CD8-positive, alpha-beta memory T cell (primary cell): ENCODE measurements at regions not wholly inside any gene's neighbourhood (a gene's known extent, or its start where the extent isn't known, plus 50 kb on each side); places are given as distances from the start of the nearest gene placed in this dataset.

ENCODE experiments used
- CTCF ChIA-PET: fragments of 350-600 bp; sonication (Branson Sonifier 250); formaldehyde crosslinking; loops from one replicate; lab custom pipeline; 2021; ENCODE audit warnings: antibody characterized with exemption; lab: Charles Lee
- POLR2A ChIA-PET: fragments of 350-600 bp; sonication (Branson Sonifier 250); formaldehyde crosslinking; loops from one replicate; lab custom pipeline; 2021; ENCODE audit warnings: antibody characterized with exemption; lab: Charles Lee
- DNase-seq, 5 donors: peaks; one replicate each; pipeline versions ENCODE4 v3.0.0 to v3.0.0-alpha.2; 2020 to 2022; ENCODE audit warnings: mixed read lengths in 1 of 5
- H3K27ac ChIP-seq: one replicate; pipeline ENCODE4 v1.7.0; 2013; ENCODE audit warnings: low read depth, mild to moderate bottlenecking, low read length, moderate library complexity
- H3K27me3 ChIP-seq: 2 replicates; pipeline ENCODE4 v1.7.0; 2013; ENCODE audit warnings: low read length, mild to moderate bottlenecking; ENCODE audit not compliant: insufficient read depth, poor library complexity, severe bottlenecking
- H3K36me3 ChIP-seq: 2 replicates; pipeline ENCODE4 v1.7.0; 2013; ENCODE audit warnings: mild to moderate bottlenecking, low read length, moderate library complexity; ENCODE audit not compliant: insufficient read depth
- H3K4me1 ChIP-seq: 2 replicates; pipeline ENCODE4 v1.7.0; 2013; ENCODE audit warnings: mild to moderate bottlenecking, low read length, moderate library complexity; ENCODE audit not compliant: insufficient read depth
- H3K4me3 ChIP-seq: 2 replicates; pipeline ENCODE4 v1.7.0; 2013; ENCODE audit warnings: mild to moderate bottlenecking, low read length
- H3K9me3 ChIP-seq: 2 replicates; pipeline ENCODE4 v1.7.0; 2013; ENCODE audit warnings: mild to moderate bottlenecking, low read length
- H3K27ac Mint-ChIP-seq, 8 donors: one replicate each; pipeline ENCODE4 v1.8.0; 2020 to 2021; ENCODE audit warnings: mixed read lengths in 8 of 8, mild to moderate bottlenecking in 6 of 8, inconsistent platforms in 3 of 8, moderate library complexity in 3 of 8
- H3K27me3 Mint-ChIP-seq, 2 donors: one replicate each; pipeline ENCODE4 v1.8.0; 2020 to 2021; ENCODE audit warnings: mixed read lengths in 2 of 2, mild to moderate bottlenecking in 1 of 2, moderate library complexity in 1 of 2
- H3K36me3 Mint-ChIP-seq, 3 donors: one replicate each; pipeline ENCODE4 v1.8.0; 2020 to 2021; ENCODE audit warnings: mixed read lengths in 3 of 3, inconsistent platforms in 1 of 3, mild to moderate bottlenecking in 1 of 3
- H3K4me1 Mint-ChIP-seq, 3 donors: one replicate each; pipeline ENCODE4 v1.8.0; 2020 to 2021; ENCODE audit warnings: mixed read lengths in 3 of 3, inconsistent platforms in 1 of 3, mild to moderate bottlenecking in 1 of 3
- H3K4me3 Mint-ChIP-seq, 7 donors: one replicate each; pipeline ENCODE4 v1.8.0; 2020 to 2021; ENCODE audit warnings: mixed read lengths in 7 of 7, mild to moderate bottlenecking in 6 of 7, moderate library complexity in 4 of 7, inconsistent platforms in 2 of 7
- H3K9me3 Mint-ChIP-seq, 5 donors: one replicate each; pipeline ENCODE4 v1.8.0; 2020 to 2022; ENCODE audit warnings: mixed read lengths in 5 of 5, mild to moderate bottlenecking in 3 of 5, moderate library complexity in 2 of 5, inconsistent platforms in 1 of 5

DNA sequence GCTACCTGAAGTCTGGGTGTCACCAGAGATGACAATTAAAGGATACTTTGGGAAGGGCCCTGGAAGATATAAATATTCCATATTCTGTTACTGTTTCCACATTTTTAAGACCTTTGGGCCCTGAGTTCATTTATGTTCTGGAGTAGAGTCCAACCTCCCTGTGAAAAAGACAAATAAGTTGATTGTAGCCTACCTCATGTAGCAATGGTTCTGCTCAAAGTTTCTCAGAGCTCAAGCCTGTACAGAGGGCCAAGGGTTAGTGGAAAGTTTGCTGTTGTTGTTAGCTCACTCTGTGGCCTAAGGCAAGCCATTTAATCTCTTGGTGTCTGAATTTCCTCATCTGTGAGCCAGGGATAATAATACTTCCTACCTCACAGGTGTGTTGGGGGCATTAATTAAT is 284.7 kb upstream of the DDHD1 start:
- Mint-ChIP-seq H3K36me3 (peaks cover 0 to 12% (median 0%) of the 10 kb centered on the region in 3 donors), H3K27ac (no peak overlapping the region), H3K4me1 (no peaks in the 10 kb centered on the region), H3K9me3 (peaks cover 0 to 26% (median 12%) of the 10 kb centered on the region in 5 donors), H3K27me3 (no peaks in the 10 kb centered on the region), H3K4me3 (no peak overlapping the region)
- Histone ChIP-seq H3K4me3 (no peak overlapping the region), H3K9me3 (no peaks in the 10 kb centered on the region), H3K27me3 (no peaks in the 10 kb centered on the region), H3K4me1 (no peaks in the 10 kb centered on the region), H3K36me3 (no peaks in the 10 kb centered on the region), H3K27ac (no peak overlapping the region)
- no peak for DNase-seq
- ChIA-PET POLR2A (no interaction called here), CTCF (no interaction called here)

DNA sequence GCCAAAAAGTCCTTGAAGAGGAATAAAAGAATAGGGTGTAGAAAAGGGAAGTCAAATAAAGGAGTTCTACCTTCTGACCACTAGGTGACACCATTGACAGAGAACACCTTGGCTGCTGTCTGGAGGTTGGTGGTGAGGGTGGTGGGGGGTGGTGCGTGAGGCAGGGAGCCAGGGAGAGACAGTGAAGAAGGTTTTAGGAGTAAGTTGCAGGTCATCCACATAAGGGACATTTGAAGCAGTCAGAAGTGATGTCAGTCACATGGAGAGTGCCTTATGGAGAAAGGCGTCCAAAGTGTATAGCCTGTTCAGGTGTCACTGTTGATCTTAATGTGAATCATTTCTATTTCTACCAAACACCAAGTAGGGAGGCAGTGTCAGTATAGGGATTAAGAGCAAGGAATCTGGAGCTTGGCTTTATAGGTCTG is 279.3 kb upstream of the DDHD1 start:
- H3K36me3 ChIP-seq = no peaks in the 10 kb centered on the region
- Mint-ChIP-seq H3K27me3 (no peaks in the 10 kb centered on the region), H3K36me3 (peaks cover 0 to 7% (median 0%) of the 10 kb centered on the region in 3 donors), H3K4me1 (no peaks in the 10 kb centered on the region), H3K4me3 (no peak overlapping the region), H3K9me3 (peaks cover 7 to 36% (median 22%) of the 10 kb centered on the region in 5 donors), H3K27ac (no peak overlapping the region)
- no peak for DNase-seq
- no peaks in the 10 kb centered on the region for H3K27me3 ChIP-seq
- ChIA-PET CTCF (no interaction called here), POLR2A (no interaction called here)
- no peak overlapping the region for H3K27ac ChIP-seq
- no peaks in the 10 kb centered on the region for H3K9me3 ChIP-seq
- no peaks in the 10 kb centered on the region for H3K4me1 ChIP-seq
- H3K4me3 ChIP-seq = no peak overlapping the region

DNA sequence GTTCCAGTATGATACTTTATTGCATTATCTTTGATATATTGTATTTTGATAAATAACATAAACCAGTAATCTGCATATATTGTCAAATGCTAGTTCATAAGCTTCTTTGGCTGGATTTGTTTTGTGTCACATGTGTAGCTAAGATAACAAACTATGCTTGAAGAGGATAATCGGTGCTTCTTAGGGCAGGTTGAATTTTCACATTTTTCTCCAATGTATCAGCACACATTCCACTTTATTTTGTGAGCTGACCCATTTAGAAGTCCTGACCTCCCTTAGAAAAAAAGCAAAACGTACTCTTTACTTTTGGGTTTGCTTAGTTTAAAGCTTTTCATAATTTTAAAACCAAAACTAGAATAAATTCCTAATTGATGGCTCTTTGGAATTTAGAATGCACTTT is 277.7 kb upstream of the DDHD1 start:
- ChIA-PET POLR2A (no interaction called here), CTCF (no interaction called here)
- Histone ChIP-seq H3K4me3 (no peak overlapping the region), H3K4me1 (no peaks in the 10 kb centered on the region), H3K9me3 (no peaks in the 10 kb centered on the region), H3K36me3 (no peaks in the 10 kb centered on the region), H3K27ac (no peak overlapping the region), H3K27me3 (no peaks in the 10 kb centered on the region)
- no peaks in the 10 kb centered on the region for H3K4me1 Mint-ChIP-seq
- peaks cover 17 to 42% (median 33%) of the 10 kb centered on the region in 5 donors for H3K9me3 Mint-ChIP-seq
- no peak for DNase-seq
- no peaks in the 10 kb centered on the region for H3K27me3 Mint-ChIP-seq
- no peak overlapping the region for H3K27ac Mint-ChIP-seq
- H3K36me3 Mint-ChIP-seq = peaks cover 0 to 12% (median 0%) of the 10 kb centered on the region in 3 donors
- H3K4me3 Mint-ChIP-seq = no peak overlapping the region

DNA sequence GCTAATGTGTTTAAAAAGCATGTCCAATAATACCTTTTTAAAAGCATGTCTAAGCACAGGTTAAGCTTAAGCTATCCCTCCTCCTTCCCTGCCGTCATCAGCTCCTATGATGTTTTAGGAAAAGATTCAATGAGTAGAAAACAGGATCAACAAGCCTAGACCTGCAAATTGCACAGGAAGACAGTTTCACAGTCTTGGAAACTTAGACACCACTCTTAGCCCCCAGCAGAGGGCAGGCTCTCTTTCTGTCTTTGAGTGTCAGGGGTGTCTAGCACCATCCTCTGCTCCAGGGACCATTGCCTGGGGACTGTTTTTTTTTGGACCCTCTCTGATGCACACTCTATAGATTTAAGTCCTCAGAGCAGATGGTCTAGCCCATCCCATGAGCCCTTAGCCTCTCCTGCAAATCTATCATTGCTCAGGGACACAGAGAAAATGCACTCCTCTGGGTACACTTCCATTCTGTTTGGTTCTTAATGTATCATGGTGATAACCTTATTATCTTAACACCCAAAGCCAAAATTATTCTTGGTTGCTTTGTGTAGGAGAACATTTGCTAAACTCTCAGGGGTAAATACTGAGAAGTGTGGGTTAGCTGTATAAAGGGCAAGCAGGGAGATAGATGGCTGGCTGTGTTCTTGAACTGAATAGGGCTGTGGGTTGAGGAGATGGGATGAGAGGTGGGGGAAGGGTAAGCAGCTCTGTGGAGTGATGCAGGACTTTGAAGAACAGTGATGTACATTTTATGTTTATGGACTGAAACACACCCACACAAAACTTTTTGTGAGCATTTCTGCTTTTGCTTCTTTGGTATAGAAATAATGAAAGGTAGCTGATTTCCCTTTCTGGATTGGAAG is 259.9 kb upstream of the DDHD1 start:
- Mint-ChIP-seq H3K4me1 (no peaks in the 10 kb centered on the region), H3K36me3 (peaks cover 1 to 31% (median 8%) of the 10 kb centered on the region in 3 donors), H3K9me3 (peaks cover 6 to 21% (median 9%) of the 10 kb centered on the region in 5 donors), H3K27me3 (no peaks in the 10 kb centered on the region), H3K4me3 (no peak overlapping the region), H3K27ac (no peak overlapping the region)
- H3K36me3 ChIP-seq = no peaks in the 10 kb centered on the region
- no peaks in the 10 kb centered on the region for H3K4me1 ChIP-seq
- ChIA-PET CTCF (no interaction called here), POLR2A (no interaction called here)
- no peaks in the 10 kb centered on the region for H3K9me3 ChIP-seq
- no peak overlapping the region for H3K27ac ChIP-seq
- H3K27me3 ChIP-seq = no peaks in the 10 kb centered on the region
- no peak for DNase-seq
- no peak overlapping the region for H3K4me3 ChIP-seq

DNA sequence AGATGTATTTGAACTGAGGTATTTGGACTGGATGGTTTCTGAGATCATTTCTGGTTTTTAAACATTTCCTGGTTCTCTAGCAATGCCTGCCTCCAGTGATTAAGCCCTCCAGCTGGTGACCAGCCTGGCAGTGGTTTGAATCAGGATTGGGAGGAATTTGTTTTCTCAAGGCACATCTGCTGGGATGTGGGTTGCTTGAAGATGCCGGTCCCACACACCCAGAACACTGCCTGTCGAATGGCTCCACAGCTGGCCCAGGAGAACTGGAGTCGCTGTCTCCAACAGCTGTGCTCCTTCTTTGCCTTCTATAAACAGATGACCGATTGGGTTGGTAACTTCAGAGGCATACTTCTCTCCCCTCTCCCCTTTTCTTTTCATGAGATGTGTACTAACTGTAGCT is 258.0 kb upstream of the DDHD1 start:
- no peak for DNase-seq
- H3K9me3 Mint-ChIP-seq = peaks cover 0 to 7% (median 2%) of the 10 kb centered on the region in 5 donors
- Histone ChIP-seq H3K27me3 (no peaks in the 10 kb centered on the region), H3K9me3 (no peaks in the 10 kb centered on the region), H3K36me3 (no peaks in the 10 kb centered on the region), H3K27ac (no peak overlapping the region), H3K4me3 (no peak overlapping the region), H3K4me1 (no peaks in the 10 kb centered on the region)
- peaks cover 0 to 27% (median 1%) of the 10 kb centered on the region in 3 donors for H3K36me3 Mint-ChIP-seq
- H3K27ac Mint-ChIP-seq = no peak overlapping the region
- ChIA-PET POLR2A (no interaction called here), CTCF (no interaction called here)
- no peak overlapping the region for H3K4me3 Mint-ChIP-seq
- H3K27me3 Mint-ChIP-seq = no peaks in the 10 kb centered on the region
- no peaks in the 10 kb centered on the region for H3K4me1 Mint-ChIP-seq

DNA sequence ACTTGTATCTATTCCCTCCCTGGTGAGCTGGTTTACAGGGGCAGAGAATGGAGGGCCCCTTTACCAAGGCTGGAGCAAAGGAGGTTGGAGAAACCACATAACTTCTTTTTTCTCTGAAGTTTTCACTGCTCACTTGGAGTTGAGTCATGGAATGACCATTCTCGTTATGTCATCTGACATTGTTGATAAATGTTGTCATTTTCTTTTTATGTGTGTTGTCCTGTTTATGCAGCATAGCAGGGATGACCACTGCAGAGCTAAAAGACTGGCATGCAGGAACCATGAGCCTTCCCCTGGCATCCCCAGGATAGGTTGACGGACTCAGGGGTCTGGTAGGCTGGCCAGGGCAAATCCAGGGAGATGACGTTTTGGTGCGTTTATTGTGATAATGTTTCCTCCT is 256.8 kb upstream of the DDHD1 start:
- Histone ChIP-seq H3K9me3 (no peaks in the 10 kb centered on the region), H3K36me3 (no peaks in the 10 kb centered on the region), H3K27ac (no peak overlapping the region), H3K4me3 (no peak overlapping the region), H3K27me3 (no peaks in the 10 kb centered on the region), H3K4me1 (no peaks in the 10 kb centered on the region)
- ChIA-PET CTCF (no interaction called here), POLR2A (no interaction called here)
- H3K4me1 Mint-ChIP-seq = no peaks in the 10 kb centered on the region
- no peaks in the 10 kb centered on the region for H3K27me3 Mint-ChIP-seq
- H3K4me3 Mint-ChIP-seq = no peak overlapping the region
- peaks cover 0 to 7% (median 0%) of the 10 kb centered on the region in 5 donors for H3K9me3 Mint-ChIP-seq
- H3K27ac Mint-ChIP-seq = no peak overlapping the region
- DNase-seq = no peak
- H3K36me3 Mint-ChIP-seq = peaks cover 0 to 27% (median 1%) of the 10 kb centered on the region in 3 donors

DNA sequence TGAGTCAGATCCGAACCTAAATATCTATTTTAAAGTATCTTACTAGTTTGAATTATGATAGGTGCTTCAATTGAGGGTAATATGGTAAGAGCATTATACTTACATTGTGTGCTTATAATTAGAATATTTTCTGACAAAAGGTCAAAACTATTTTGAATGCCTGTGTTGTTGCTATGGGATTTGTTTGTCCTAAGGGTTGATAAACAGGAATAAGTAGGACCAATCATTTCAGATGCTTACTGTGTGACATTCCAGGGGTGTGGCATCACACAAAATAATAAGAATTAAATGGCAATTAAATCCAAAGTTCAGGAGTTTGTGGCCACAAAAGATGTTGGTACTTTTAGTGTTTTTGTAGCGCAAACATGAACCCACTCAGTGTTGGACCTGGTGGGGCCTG is 256.2 kb upstream of the DDHD1 start:
- H3K27me3 ChIP-seq = no peaks in the 10 kb centered on the region
- no peak for DNase-seq
- POLR2A ChIA-PET = no interaction called here

DNA sequence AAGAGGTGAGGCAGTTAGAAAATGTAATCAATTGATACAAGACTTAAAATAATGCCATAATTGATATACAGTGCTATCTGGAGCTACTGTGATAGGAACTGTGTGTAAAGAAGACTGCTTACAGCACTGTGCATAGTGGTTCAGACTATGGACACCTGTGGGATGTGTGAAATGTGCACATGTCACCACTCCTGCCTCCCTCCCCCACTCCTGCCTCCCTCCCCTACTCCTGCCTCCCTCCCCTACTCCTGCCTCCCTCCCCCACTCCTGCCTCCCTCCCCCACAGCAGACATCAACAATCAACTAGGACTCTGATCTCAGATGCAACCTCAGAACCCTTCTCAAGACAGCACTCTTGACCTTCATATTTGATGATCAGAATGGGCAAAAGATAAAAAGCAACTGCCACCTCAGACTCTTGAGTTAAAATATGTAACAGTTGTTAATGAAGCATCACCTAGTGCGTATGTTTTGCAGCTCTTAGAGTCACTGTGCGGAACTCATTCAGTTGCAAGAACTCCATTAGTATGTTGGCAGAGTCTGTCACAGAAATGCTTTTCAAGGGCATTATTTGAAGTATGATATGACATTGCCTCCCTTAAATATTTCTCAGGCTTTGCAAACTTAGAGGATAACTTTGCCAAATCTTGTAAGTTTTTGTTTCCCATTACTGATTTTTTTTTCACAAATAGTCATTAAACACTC is 255.2 kb upstream of the DDHD1 start:
- Histone ChIP-seq H3K27me3 (no peaks in the 10 kb centered on the region), H3K27ac (no peak overlapping the region), H3K4me3 (no peak overlapping the region), H3K36me3 (no peaks in the 10 kb centered on the region), H3K4me1 (no peaks in the 10 kb centered on the region), H3K9me3 (no peaks in the 10 kb centered on the region)
- Mint-ChIP-seq H3K27me3 (no peaks in the 10 kb centered on the region), H3K9me3 (peaks cover 0 to 7% (median 0%) of the 10 kb centered on the region in 5 donors), H3K4me1 (no peaks in the 10 kb centered on the region), H3K27ac (no peak overlapping the region), H3K4me3 (no peak overlapping the region), H3K36me3 (peaks cover 0 to 27% (median 1%) of the 10 kb centered on the region in 3 donors)
- CTCF ChIA-PET = no interaction called here
- DNase-seq = no peak
- POLR2A ChIA-PET = no interaction called here

More for the DNA sequence above, 256.2 kb upstream of the DDHD1 start:
- H3K4me3 ChIP-seq = no peak overlapping the region
- H3K36me3 ChIP-seq = no peaks in the 10 kb centered on the region
- H3K36me3 Mint-ChIP-seq = peaks cover 0 to 27% (median 1%) of the 10 kb centered on the region in 3 donors
- no peak overlapping the region for H3K27ac ChIP-seq
- no peaks in the 10 kb centered on the region for H3K27me3 Mint-ChIP-seq
- H3K27ac Mint-ChIP-seq = no peak overlapping the region
- CTCF ChIA-PET = no interaction called here
- no peak overlapping the region for H3K4me3 Mint-ChIP-seq
- H3K4me1 ChIP-seq = no peaks in the 10 kb centered on the region
- H3K9me3 Mint-ChIP-seq = peaks cover 0 to 7% (median 0%) of the 10 kb centered on the region in 5 donors
- no peaks in the 10 kb centered on the region for H3K9me3 ChIP-seq
- no peaks in the 10 kb centered on the region for H3K4me1 Mint-ChIP-seq
